Breast epithelium (tissue), 3 donors: ENCODE measurements at regions not wholly inside any gene's neighbourhood (a gene's known extent, or its start where the extent isn't known, plus 50 kb on each side); places are given as distances from the start of the nearest gene placed in this dataset.

Experiments used
- CTCF ChIP-seq, 3 donors: fragments of 450-650 bp; IDR thresholded peaks; one replicate each; pipeline ENCODE4 v1.5.1; 2016 to 2017; ENCODE audit warnings: antibody characterized with exemption in 3 of 3, mild to moderate bottlenecking in 3 of 3, moderate library complexity in 3 of 3
- POLR2A ChIP-seq: fragments of 450-650 bp; IDR thresholded peaks from one replicate; pipeline ENCODE4 v1.6.1; 2016; ENCODE audit warnings: antibody characterized with exemption, mild to moderate bottlenecking, moderate library complexity
- POLR2AphosphoS5 ChIP-seq, 3 donors: sonication (generic); formaldehyde crosslinking; IDR thresholded peaks; one replicate each; pipeline ENCODE4 v1.6.1; 2017; ENCODE audit warnings: antibody characterized with exemption in 3 of 3

- TF ChIP-seq CTCF (IDR thresholded peaks at IDR 0.05) (no peak), POLR2A (no peak), POLR2AphosphoS5 (IDR thresholded peaks at IDR 0.05) (no peak)
Measured at GRCh38 chr13:111037927-111038326, 77.2 kb upstream of the ARHGEF7 start.
